Neural progenitor cell (in vitro differentiated cells): ENCODE measurements at regions not wholly inside any gene's neighbourhood (a gene's known extent, or its start where the extent isn't known, plus 50 kb on each side); places are given as distances from the start of the nearest gene placed in this dataset.

ENCODE experiments used
- DNase-seq: peaks from one replicate; pipeline ENCODE4 v3.0.0-alpha.2; 2016; ENCODE audit warnings: low spot score
- H2AFZ ChIP-seq: fragments of 200-600 bp; sonication (generic); replicated peaks from 2 replicates; pipeline ENCODE4 v1.6.1; 2016; ENCODE audit warnings: antibody characterized with exemption
- H3F3A ChIP-seq: fragments of 200-600 bp; sonication (generic); 2 replicates; pipeline ENCODE4 v1.6.1; 2016; ENCODE audit warnings: antibody characterized with exemption, low read depth
- H3K27ac ChIP-seq: fragments of 200-600 bp; sonication (generic); 2 replicates; pipeline ENCODE4 v1.5.1; 2016; ENCODE audit warnings: mild to moderate bottlenecking
- H3K27me3 ChIP-seq: fragments of 200-600 bp; sonication (generic); 2 replicates; pipeline ENCODE4 v1.6.1; 2016; ENCODE audit warnings: mild to moderate bottlenecking, moderate library complexity
- H3K36me3 ChIP-seq: fragments of 200-600 bp; sonication (generic); 2 replicates; pipeline ENCODE4 v1.5.1; 2016
- H3K4me1 ChIP-seq: fragments of 200-600 bp; sonication (generic); 2 replicates; pipeline ENCODE4 v1.6.1; 2016; ENCODE audit warnings: mixed run types
- H3K4me2 ChIP-seq: fragments of 200-600 bp; sonication (generic); 2 replicates; pipeline ENCODE4 v1.6.1; 2016
- H3K4me3 ChIP-seq: fragments of 200-600 bp; sonication (generic); 2 replicates; pipeline ENCODE4 v1.5.1; 2016
- H3K79me2 ChIP-seq: fragments of 200-600 bp; sonication (generic); 2 replicates; pipeline ENCODE4 v1.6.1; 2016; ENCODE audit warnings: low read depth
- H3K9ac ChIP-seq: fragments of 200-600 bp; sonication (generic); 2 replicates; pipeline ENCODE4 v1.6.1; 2016
- H3K9me3 ChIP-seq: fragments of 200-600 bp; sonication (generic); 2 replicates; pipeline ENCODE4 v1.5.1; 2016; ENCODE audit warnings: low read depth
- H4K20me1 ChIP-seq: fragments of 200-600 bp; sonication (generic); 2 replicates; pipeline ENCODE4 v1.6.1; 2016; ENCODE audit warnings: low read depth
- H3K27ac Mint-ChIP-seq: 3 replicates; pipeline ENCODE4 v1.8.0; 2021; ENCODE audit warnings: mixed read lengths
- H3K27me3 Mint-ChIP-seq: 2 replicates; pipeline ENCODE4 v1.8.0; 2022; ENCODE audit warnings: low read depth, mild to moderate bottlenecking, inconsistent platforms, moderate library complexity, mixed read lengths; ENCODE audit not compliant: insufficient read depth
- H3K36me3 Mint-ChIP-seq: 3 replicates; pipeline ENCODE4 v1.8.0; 2021; ENCODE audit warnings: mixed read lengths
- H3K4me1 Mint-ChIP-seq: 3 replicates; pipeline ENCODE4 v1.8.0; 2021; ENCODE audit warnings: mixed read lengths
- H3K4me3 Mint-ChIP-seq: 3 replicates; pipeline ENCODE4 v1.8.0; 2021; ENCODE audit warnings: mild to moderate bottlenecking, moderate library complexity, mixed read lengths
- H3K9me3 Mint-ChIP-seq: 3 replicates; pipeline ENCODE4 v1.8.0; 2020; ENCODE audit warnings: mixed read lengths
- CTCF ChIP-seq: fragments of 200-600 bp; sonication (generic); IDR thresholded peaks from 2 replicates; pipeline ENCODE4 v1.5.1; 2017; ENCODE audit warnings: antibody characterized with exemption, mild to moderate bottlenecking
- EZH2 ChIP-seq: fragments of 200-600 bp; sonication (generic); IDR thresholded peaks from 2 replicates; pipeline ENCODE4 v1.6.1; 2017; ENCODE audit warnings: antibody characterized with exemption, mild to moderate bottlenecking, moderate library complexity
- EZH2phosphoT487 ChIP-seq: fragments of 200-600 bp; sonication (generic); IDR thresholded peaks from 2 replicates; pipeline ENCODE4 v1.6.1; 2017; ENCODE audit warnings: antibody characterized with exemption

DNA sequence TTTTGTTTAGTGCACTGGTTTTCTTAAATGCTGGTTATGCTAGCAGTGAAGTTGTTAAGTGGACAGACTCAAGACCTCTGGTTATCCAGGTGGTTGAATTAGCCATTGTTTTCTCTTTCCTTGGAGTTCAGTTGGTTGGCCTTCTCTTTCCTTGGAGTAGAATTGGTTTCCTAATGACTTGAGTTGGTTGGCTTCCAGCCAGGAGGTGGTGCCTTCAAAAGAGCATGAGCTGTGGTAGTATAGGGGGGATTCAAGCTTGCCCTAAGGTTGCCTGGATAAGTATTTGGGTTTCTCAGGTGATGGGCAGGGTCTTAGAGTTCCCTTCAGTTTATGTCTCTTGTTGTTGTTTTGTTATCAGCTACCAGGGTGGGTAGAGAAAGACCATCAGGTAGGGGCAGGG is 92.5 kb downstream of the ATP23 start:
- no peak overlapping the region for H3K27ac ChIP-seq
- H3K27me3 ChIP-seq, result no peaks in the 10 kb centered on the region
- no peak overlapping the region for H3K4me3 ChIP-seq
- no peak overlapping the region for H3K27ac Mint-ChIP-seq
- TF ChIP-seq CTCF (no peak), EZH2phosphoT487 (no peak), EZH2 (no peak)
- H3K36me3 Mint-ChIP-seq, result no peaks in the 10 kb centered on the region
- no peak overlapping the region for H3K4me2 ChIP-seq
- H3K36me3 ChIP-seq, result no peaks in the 10 kb centered on the region
- no peaks in the 10 kb centered on the region for H3K27me3 Mint-ChIP-seq
- H4K20me1 ChIP-seq, result no peaks in the 10 kb centered on the region
- H3K4me1 Mint-ChIP-seq, result no peaks in the 10 kb centered on the region
- H3K4me1 ChIP-seq, result no peaks in the 10 kb centered on the region
- peaks cover 21% of the 10 kb centered on the region for H3K9me3 ChIP-seq
- no peak for DNase-seq
- H3K79me2 ChIP-seq, result no peaks in the 10 kb centered on the region
- H3K9ac ChIP-seq, result no peak overlapping the region
- H3F3A ChIP-seq, result no peaks in the 10 kb centered on the region
- no peak overlapping the region for H2AFZ ChIP-seq
- no peak overlapping the region for H3K4me3 Mint-ChIP-seq
- peaks cover 41% of the 10 kb centered on the region for H3K9me3 Mint-ChIP-seq

GRCh38 chr12:58034311-58034710 is 92.9 kb downstream of the ATP23 start:
- H3K27me3 Mint-ChIP-seq, result peaks cover 3% of the 10 kb centered on the region
- no peaks in the 10 kb centered on the region for H3K4me1 ChIP-seq

GRCh38 chr12:58034712-58035111 is 93.3 kb downstream of the ATP23 start:
- Mint-ChIP-seq H3K4me3 (no peak overlapping the region), H3K27ac (no peak overlapping the region), H3K4me1 (no peaks in the 10 kb centered on the region), H3K9me3 (peaks cover 47% of the 10 kb centered on the region), H3K27me3 (peaks cover 3% of the 10 kb centered on the region), H3K36me3 (no peaks in the 10 kb centered on the region)
- Histone ChIP-seq H3F3A (no peaks in the 10 kb centered on the region), H3K4me2 (no peak overlapping the region), H3K4me3 (no peak overlapping the region), H4K20me1 (no peaks in the 10 kb centered on the region), H3K79me2 (no peaks in the 10 kb centered on the region), H3K4me1 (no peaks in the 10 kb centered on the region), H3K36me3 (no peaks in the 10 kb centered on the region), H3K27me3 (no peaks in the 10 kb centered on the region), H3K9ac (no peak overlapping the region), H3K9me3 (peaks cover 22% of the 10 kb centered on the region), H2AFZ (no peak overlapping the region), H3K27ac (no peak overlapping the region)
- TF ChIP-seq EZH2, result no peak
- no peak for TF ChIP-seq CTCF
- TF ChIP-seq EZH2phosphoT487, result no peak
- DNase-seq, result no peak

More at GRCh38 chr12:58034311-58034710, 92.9 kb downstream of the ATP23 start:
- Histone ChIP-seq H3K36me3 (no peaks in the 10 kb centered on the region), H3K9ac (no peak overlapping the region), H3K79me2 (no peaks in the 10 kb centered on the region), H3K4me3 (no peak overlapping the region), H3K27me3 (no peaks in the 10 kb centered on the region), H3K27ac (no peak overlapping the region), H3K4me2 (no peak overlapping the region), H4K20me1 (no peaks in the 10 kb centered on the region), H3F3A (no peaks in the 10 kb centered on the region), H3K9me3 (peaks cover 22% of the 10 kb centered on the region), H2AFZ (no peak overlapping the region)
- Mint-ChIP-seq H3K4me3 (no peak overlapping the region), H3K9me3 (peaks cover 46% of the 10 kb centered on the region), H3K27ac (no peak overlapping the region), H3K4me1 (no peaks in the 10 kb centered on the region), H3K36me3 (no peaks in the 10 kb centered on the region)
- TF ChIP-seq CTCF (no peak), EZH2phosphoT487 (no peak), EZH2 (no peak)
- no peak for DNase-seq

GRCh38 chr12:58041441-58041840 is 100.1 kb downstream of the ATP23 start:
- Histone ChIP-seq H3K36me3 (no peaks in the 10 kb centered on the region), H3K4me2 (no peak overlapping the region), H4K20me1 (no peaks in the 10 kb centered on the region), H3K4me3 (no peak overlapping the region), H3K9me3 (peaks cover 8% of the 10 kb centered on the region), H3K27ac (no peak overlapping the region), H3F3A (no peaks in the 10 kb centered on the region), H3K9ac (no peak overlapping the region), H3K79me2 (no peaks in the 10 kb centered on the region), H3K27me3 (no peaks in the 10 kb centered on the region), H2AFZ (no peak overlapping the region), H3K4me1 (no peaks in the 10 kb centered on the region)
- Mint-ChIP-seq H3K9me3 (peaks cover 25% of the 10 kb centered on the region), H3K4me3 (no peak overlapping the region), H3K27me3 (peaks cover 6% of the 10 kb centered on the region), H3K27ac (no peak overlapping the region), H3K4me1 (no peaks in the 10 kb centered on the region), H3K36me3 (no peaks in the 10 kb centered on the region)
- no peak for TF ChIP-seq CTCF
- no peak for TF ChIP-seq EZH2
- no peak for TF ChIP-seq EZH2phosphoT487
- DNase-seq, result no peak
